CD4-positive, alpha-beta memory T cell (primary cell): ENCODE measurements at regions not wholly inside any gene's neighbourhood (a gene's known extent, or its start where the extent isn't known, plus 50 kb on each side); places are given as distances from the start of the nearest gene placed in this dataset.
"Not testable (repeated sequence)": the region's sequence is repeated elsewhere in the genome, so short reads cannot be mapped to it uniquely, and the experiment has no call there.

ENCODE experiments used
- CTCF ChIA-PET: fragments of 350-600 bp; sonication (Branson Sonifier 250); formaldehyde crosslinking; loops from one replicate; lab custom pipeline; 2021; ENCODE audit warnings: inconsistent platforms; ENCODE audit not compliant: partially characterized antibody; lab: Charles Lee
- POLR2A ChIA-PET: fragments of 350-600 bp; sonication (Branson Sonifier 250); formaldehyde crosslinking; loops from one replicate; lab custom pipeline; 2021; ENCODE audit not compliant: partially characterized antibody; lab: Charles Lee
- DNase-seq, 5 donors: peaks; one replicate each; pipeline versions ENCODE4 v3.0.0 to v3.0.0-alpha.2; 2020 to 2022; ENCODE audit warnings: mixed read lengths in 1 of 5
- H3K27ac ChIP-seq: one replicate; pipeline ENCODE4 v1.7.0; 2013; ENCODE audit warnings: low read depth, low read length
- H3K27me3 ChIP-seq: 2 replicates; pipeline ENCODE4 v1.7.0; 2013; ENCODE audit warnings: mild to moderate bottlenecking, low read length, moderate library complexity; ENCODE audit not compliant: insufficient read depth
- H3K36me3 ChIP-seq: 2 replicates; pipeline ENCODE4 v1.7.0; 2013; ENCODE audit warnings: mild to moderate bottlenecking, low read length, moderate library complexity; ENCODE audit not compliant: insufficient read depth
- H3K4me1 ChIP-seq: 2 replicates; pipeline ENCODE4 v1.7.0; 2013; ENCODE audit warnings: mild to moderate bottlenecking, low read length, moderate library complexity; ENCODE audit not compliant: insufficient read depth
- H3K4me3 ChIP-seq, 2 donors: one replicate each; pipeline ENCODE4 v1.7.0; 2013; ENCODE audit warnings: low read length in 2 of 2, mild to moderate bottlenecking in 1 of 2
- H3K9me3 ChIP-seq, 2 donors: one replicate each; pipeline ENCODE4 v1.7.0; 2013; ENCODE audit warnings: low read length in 2 of 2, control low read depth in 1 of 2; ENCODE audit not compliant: control insufficient read depth in 1 of 2
- H3K27ac Mint-ChIP-seq, 7 donors: one replicate each; pipeline ENCODE4 v1.8.0; 2020 to 2021; ENCODE audit warnings: mixed read lengths in 7 of 7, mild to moderate bottlenecking in 6 of 7, inconsistent platforms in 3 of 7, moderate library complexity in 3 of 7
- H3K27me3 Mint-ChIP-seq, 2 donors: one replicate each; pipeline ENCODE4 v1.8.0; 2020 to 2021; ENCODE audit warnings: mixed read lengths in 2 of 2
- H3K36me3 Mint-ChIP-seq, 2 donors: one replicate each; pipeline ENCODE4 v1.8.0; 2020 to 2021; ENCODE audit warnings: mixed read lengths in 2 of 2, inconsistent platforms in 1 of 2, mild to moderate bottlenecking in 1 of 2
- H3K4me1 Mint-ChIP-seq, 4 donors: one replicate each; pipeline ENCODE4 v1.8.0; 2020 to 2021; ENCODE audit warnings: mixed read lengths in 4 of 4, mild to moderate bottlenecking in 1 of 4
- H3K4me3 Mint-ChIP-seq, 8 donors: one replicate each; pipeline ENCODE4 v1.8.0; 2020 to 2021; ENCODE audit warnings: mixed read lengths in 8 of 8, mild to moderate bottlenecking in 7 of 8, moderate library complexity in 6 of 8, inconsistent platforms in 3 of 8
- H3K9me3 Mint-ChIP-seq, 8 donors: one replicate each; pipeline ENCODE4 v1.8.0; 2020 to 2021; ENCODE audit warnings: mixed read lengths in 8 of 8, mild to moderate bottlenecking in 5 of 8, inconsistent platforms in 3 of 8, moderate library complexity in 1 of 8
- intact Hi-C: fragments of 100-400 bp; cut with micrococcal nuclease; formaldehyde crosslinking; loops from one replicate; pipeline ENCODE4 v1.15.1; 2023

- H3K4me3 Mint-ChIP-seq, H3K27me3 ChIP-seq, DNase-seq, H3K27ac Mint-ChIP-seq, H3K9me3 Mint-ChIP-seq, H3K4me3 ChIP-seq, CTCF ChIA-PET, POLR2A ChIA-PET, H3K4me1 Mint-ChIP-seq, H3K4me1 ChIP-seq, H3K9me3 ChIP-seq, H3K36me3 ChIP-seq, H3K36me3 Mint-ChIP-seq, H3K27me3 Mint-ChIP-seq, H3K27ac ChIP-seq, intact Hi-C loops: not testable (repeated sequence)
Observed at GRCh38 chr14:99037326-99037725, 234.7 kb downstream of the BCL11B start.

GRCh38 chr14:99037777-99038430 is 234.1 kb downstream of the BCL11B start:
- no peaks in the 10 kb centered on the region for H3K4me1 ChIP-seq
- Mint-ChIP-seq H3K9me3 (peaks cover 0 to under 1% (median 0%) of the 10 kb centered on the region in 8 donors), H3K27ac (no peak overlapping the region), H3K27me3 (no peaks in the 10 kb centered on the region), H3K4me3 (no peak overlapping the region), H3K36me3 (no peaks in the 10 kb centered on the region), H3K4me1 (peaks cover 0 to 4% (median 0%) of the 10 kb centered on the region in 4 donors)
- no peak for DNase-seq
- intact Hi-C loops, result no loop called here
- CTCF ChIA-PET, result no interaction called here
- no peak overlapping the region for H3K4me3 ChIP-seq
- no peaks in the 10 kb centered on the region for H3K27me3 ChIP-seq
- H3K36me3 ChIP-seq, result no peaks in the 10 kb centered on the region
- POLR2A ChIA-PET, result no interaction called here
- no peaks in the 10 kb centered on the region for H3K9me3 ChIP-seq
- H3K27ac ChIP-seq, result no peak overlapping the region

- no peaks in the 10 kb centered on the region for H3K27me3 Mint-ChIP-seq
- Histone ChIP-seq H3K4me1 (no peaks in the 10 kb centered on the region), H3K9me3 (no peaks in the 10 kb centered on the region), H3K4me3 (no peak overlapping the region), H3K27ac (no peak overlapping the region), H3K27me3 (no peaks in the 10 kb centered on the region), H3K36me3 (no peaks in the 10 kb centered on the region)
- intact Hi-C loops, result no loop called here
- no peak overlapping the region for H3K4me3 Mint-ChIP-seq
- no peaks in the 10 kb centered on the region for H3K36me3 Mint-ChIP-seq
- peaks cover 0 to 4% (median 0%) of the 10 kb centered on the region in 4 donors for H3K4me1 Mint-ChIP-seq
- POLR2A ChIA-PET, result no interaction called here
- DNase-seq, result no peak
- CTCF ChIA-PET, result no interaction called here
- H3K27ac Mint-ChIP-seq, result no peak overlapping the region
- peaks cover 0 to 2% (median 0%) of the 10 kb centered on the region in 8 donors for H3K9me3 Mint-ChIP-seq
Observed at GRCh38 chr14:99038431-99038820, 233.6 kb downstream of the BCL11B start.

GRCh38 chr14:99039331-99040041 is 232.5 kb downstream of the BCL11B start:
- Mint-ChIP-seq H3K36me3 (no peaks in the 10 kb centered on the region), H3K27ac (peak overlapping the region in 1 of 7 donors; percentile 53), H3K4me3 (no peak overlapping the region), H3K9me3 (peaks cover 0 to 2% (median 0%) of the 10 kb centered on the region in 8 donors), H3K27me3 (no peaks in the 10 kb centered on the region), H3K4me1 (peaks cover 0 to 4% (median 0%) of the 10 kb centered on the region in 4 donors)
- no peak overlapping the region for H3K27ac ChIP-seq
- no peaks in the 10 kb centered on the region for H3K9me3 ChIP-seq
- POLR2A ChIA-PET, result no interaction called here
- no peaks in the 10 kb centered on the region for H3K27me3 ChIP-seq
- H3K4me1 ChIP-seq, result no peaks in the 10 kb centered on the region
- H3K36me3 ChIP-seq, result no peaks in the 10 kb centered on the region
- DNase-seq, result no peak
- CTCF ChIA-PET, result no interaction called here
- no peak overlapping the region for H3K4me3 ChIP-seq
- intact Hi-C loops, result no loop called here

- DNase-seq, result no peak
- Histone ChIP-seq H3K36me3 (no peaks in the 10 kb centered on the region), H3K4me3 (no peak overlapping the region), H3K4me1 (no peaks in the 10 kb centered on the region), H3K27me3 (no peaks in the 10 kb centered on the region), H3K27ac (no peak overlapping the region), H3K9me3 (no peaks in the 10 kb centered on the region)
- no peak overlapping the region for H3K27ac Mint-ChIP-seq
- peak overlapping the region in 1 of 8 donors; percentile 49 for H3K4me3 Mint-ChIP-seq
- peaks cover 0 to 2% (median 0%) of the 10 kb centered on the region in 8 donors for H3K9me3 Mint-ChIP-seq
- peaks cover 0 to 4% (median 0%) of the 10 kb centered on the region in 4 donors for H3K4me1 Mint-ChIP-seq
- no peaks in the 10 kb centered on the region for H3K27me3 Mint-ChIP-seq
- POLR2A ChIA-PET, result no interaction called here
- intact Hi-C loops, result no loop called here
- peaks cover 0 to 4% of the 10 kb centered on the region in 2 donors for H3K36me3 Mint-ChIP-seq
- CTCF ChIA-PET, result no interaction called here
Observed at GRCh38 chr14:99040052-99040451, 231.9 kb downstream of the BCL11B start.

GRCh38 chr14:99040711-99041110 is 231.3 kb downstream of the BCL11B start:
- no peaks in the 10 kb centered on the region for H3K4me1 ChIP-seq
- Mint-ChIP-seq H3K27ac (no peak overlapping the region), H3K4me3 (no peak overlapping the region), H3K4me1 (peaks cover 0 to 4% (median 0%) of the 10 kb centered on the region in 4 donors), H3K9me3 (peaks cover 0 to 2% (median 0%) of the 10 kb centered on the region in 8 donors), H3K27me3 (no peaks in the 10 kb centered on the region), H3K36me3 (peaks cover 0 to 9% of the 10 kb centered on the region in 2 donors)
- intact Hi-C loops, result no loop called here
- no peaks in the 10 kb centered on the region for H3K27me3 ChIP-seq
- no peaks in the 10 kb centered on the region for H3K9me3 ChIP-seq
- no peaks in the 10 kb centered on the region for H3K36me3 ChIP-seq
- ChIA-PET POLR2A (no interaction called here), CTCF (no interaction called here)
- no peak for DNase-seq
- H3K4me3 ChIP-seq, result no peak overlapping the region
- no peak overlapping the region for H3K27ac ChIP-seq

GRCh38 chr14:99041141-99041819 is 230.7 kb downstream of the BCL11B start:
- Histone ChIP-seq H3K4me3 (no peak overlapping the region), H3K9me3 (no peaks in the 10 kb centered on the region), H3K36me3 (no peaks in the 10 kb centered on the region), H3K27ac (no peak overlapping the region), H3K4me1 (no peaks in the 10 kb centered on the region), H3K27me3 (no peaks in the 10 kb centered on the region)
- intact Hi-C loops, result no loop called here
- no peak overlapping the region for H3K27ac Mint-ChIP-seq
- peaks cover 0 to 4% (median 0%) of the 10 kb centered on the region in 4 donors for H3K4me1 Mint-ChIP-seq
- H3K27me3 Mint-ChIP-seq, result no peaks in the 10 kb centered on the region
- H3K4me3 Mint-ChIP-seq, result no peak overlapping the region
- DNase-seq, result no peak
- ChIA-PET CTCF (no interaction called here), POLR2A (no interaction called here)
- H3K36me3 Mint-ChIP-seq, result peaks cover 0 to 9% of the 10 kb centered on the region in 2 donors
- H3K9me3 Mint-ChIP-seq, result peaks cover 0 to 2% (median 0%) of the 10 kb centered on the region in 8 donors
